ENCODE measurements at regions not wholly inside any gene's neighbourhood (a gene's known extent, or its start where the extent isn't known, plus 50 kb on each side); places are given as distances from the start of the nearest gene placed in this dataset.

DNA sequence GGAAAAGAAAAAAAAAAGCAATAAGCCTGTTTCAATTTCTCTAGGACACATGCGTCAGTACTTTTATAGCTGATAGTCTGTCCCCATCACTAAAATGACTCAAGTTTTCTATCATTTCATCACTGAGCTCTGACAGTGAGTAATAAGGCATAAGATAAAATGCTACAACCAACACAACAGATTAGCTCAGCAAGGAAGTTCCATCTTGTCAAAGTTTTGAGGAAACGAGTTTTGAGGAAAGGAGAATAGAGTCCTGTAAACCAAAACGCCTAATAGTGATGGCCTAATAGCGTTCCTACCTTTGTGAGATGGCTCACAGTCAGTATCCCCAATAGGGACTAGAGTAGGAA lies 145.1 kb downstream of the LACC1 start:
- H3T11ph ChIP-seq (ENCODE audit: low read length) = no peak overlapping the region
- H3K9ac ChIP-seq (ENCODE audit: extremely low read depth, insufficient read length, low read length) = no peak overlapping the region
- no peak overlapping the region for H2BK12ac ChIP-seq (ENCODE audit: insufficient read length, low read depth, low read length)
- H3K9me3 Mint-ChIP-seq = no peaks in the 10 kb centered on the region
- H2BK15ac ChIP-seq (ENCODE audit: low read depth, low read length) = no peak overlapping the region
- no peak for DNase-seq
- H2BK120ac ChIP-seq (ENCODE audit: low read depth, low read length, poor library complexity, severe bottlenecking) = no peak overlapping the region
- WGBS (ENCODE audit: extremely low coverage, insufficient read length, low lambda C conversion rate) = no CpG with 5 or more reads among the region's 4 CpGs
- no peak overlapping the region for H3K4ac ChIP-seq (ENCODE audit: low read depth, low read length)
- H3K27ac Mint-ChIP-seq = no peak overlapping the region
- H3K4me1 ChIP-seq (ENCODE audit: insufficient read depth, low read length) = no peaks in the 10 kb centered on the region
- H3K4me2 ChIP-seq (ENCODE audit: insufficient read depth, insufficient read length, low read length) = no peak overlapping the region
- H3K18ac ChIP-seq (ENCODE audit: insufficient read length, low read depth, low read length) = no peak overlapping the region
- no peaks in the 10 kb centered on the region; a peak in 1 of 4 replicates for H3K4me1 Mint-ChIP-seq
- no peaks in the 10 kb centered on the region for H3K79me2 ChIP-seq (ENCODE audit: insufficient read depth, low read length)
- TF ChIP-seq, protein P1, sequence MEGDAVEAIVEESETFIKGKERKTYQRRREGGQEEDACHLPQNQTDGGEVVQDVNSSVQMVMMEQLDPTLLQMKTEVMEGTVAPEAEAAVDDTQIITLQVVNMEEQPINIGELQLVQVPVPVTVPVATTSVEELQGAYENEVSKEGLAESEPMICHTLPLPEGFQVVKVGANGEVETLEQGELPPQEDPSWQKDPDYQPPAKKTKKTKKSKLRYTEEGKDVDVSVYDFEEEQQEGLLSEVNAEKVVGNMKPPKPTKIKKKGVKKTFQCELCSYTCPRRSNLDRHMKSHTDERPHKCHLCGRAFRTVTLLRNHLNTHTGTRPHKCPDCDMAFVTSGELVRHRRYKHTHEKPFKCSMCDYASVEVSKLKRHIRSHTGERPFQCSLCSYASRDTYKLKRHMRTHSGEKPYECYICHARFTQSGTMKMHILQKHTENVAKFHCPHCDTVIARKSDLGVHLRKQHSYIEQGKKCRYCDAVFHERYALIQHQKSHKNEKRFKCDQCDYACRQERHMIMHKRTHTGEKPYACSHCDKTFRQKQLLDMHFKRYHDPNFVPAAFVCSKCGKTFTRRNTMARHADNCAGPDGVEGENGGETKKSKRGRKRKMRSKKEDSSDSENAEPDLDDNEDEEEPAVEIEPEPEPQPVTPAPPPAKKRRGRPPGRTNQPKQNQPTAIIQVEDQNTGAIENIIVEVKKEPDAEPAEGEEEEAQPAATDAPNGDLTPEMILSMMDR (conservative IDR thresholded peaks at IDR 0.05) = no peak
- H4K20me1 ChIP-seq (ENCODE audit: control insufficient read depth, insufficient read depth, insufficient read length) = no peaks in the 10 kb centered on the region
- no peak overlapping the region for H3K23ac ChIP-seq (ENCODE audit: insufficient read length, low read depth, low read length)
- H2AK5ac ChIP-seq (ENCODE audit: insufficient read length, low read length) = no peak overlapping the region
- H4K8ac ChIP-seq (replicated peaks; ENCODE audit: insufficient read length, low read depth, low read length) = no peak overlapping the region
- H4K5ac ChIP-seq (ENCODE audit: insufficient read length, low read depth, low read length) = no peak overlapping the region
- H3K23me2 ChIP-seq (ENCODE audit: insufficient read length, low read depth, low read length, poor library complexity, severe bottlenecking) = no peaks in the 10 kb centered on the region
- H3K27ac ChIP-seq (ENCODE audit: insufficient read length, low read depth, low read length) = no peak overlapping the region
- no peak overlapping the region for H3K4me3 Mint-ChIP-seq
- no peaks in the 10 kb centered on the region for H3K27me3 ChIP-seq (ENCODE audit: insufficient read depth, low read length)
- no peaks in the 10 kb centered on the region for H3K79me1 ChIP-seq (ENCODE audit: insufficient read depth, low read depth, low read length, poor library complexity, severe bottlenecking)
- H2BK20ac ChIP-seq (ENCODE audit: low read depth, low read length, poor library complexity, severe bottlenecking) = no peak overlapping the region
- H3K14ac ChIP-seq (ENCODE audit: insufficient read depth, low read length) = no peak overlapping the region
- H3K27me3 Mint-ChIP-seq (ENCODE audit: low read depth) = no peaks in the 10 kb centered on the region
- H4K91ac ChIP-seq (ENCODE audit: insufficient read length, low read depth, low read length) = no peak overlapping the region
- no peak overlapping the region for H3K56ac ChIP-seq (ENCODE audit: insufficient read length, low read depth, low read length)
- H3K36me3 Mint-ChIP-seq (ENCODE audit: insufficient read depth in 1 of 3, low read depth in 3 of 3) = no peaks in the 10 kb centered on the region; a peak in 1 of 7 replicates
- H2BK5ac ChIP-seq (ENCODE audit: insufficient read length, low read length) = no peak overlapping the region
- no peak overlapping the region for H2AFZ ChIP-seq (ENCODE audit: low read length)
- H3K9me3 ChIP-seq (ENCODE audit: control insufficient read depth, low read depth, low read length) = no peaks in the 10 kb centered on the region

All from H9 (cell line).